Choroid plexus epithelial cell (primary cell): ENCODE measurements at regions not wholly inside any gene's neighbourhood (a gene's known extent, or its start where the extent isn't known, plus 50 kb on each side); places are given as distances from the start of the nearest gene placed in this dataset.
A peak's percentile ranks its signal among the peaks of the same experiment; 100 is the strongest.

Experiments used
- DNase-seq: peaks from one replicate; pipeline ENCODE4 v3.0.0-alpha.2; 2010; ENCODE audit warnings: low read depth
- H3K4me3 ChIP-seq: 2 replicates; pipeline ENCODE4 v1.5.1; 2011; ENCODE audit warnings: low read depth, mild to moderate bottlenecking, control low read depth, low read length, moderate library complexity
- TF ChIP-seq, protein P1 (sequence below): conservative IDR thresholded peaks from 2 replicates; pipeline ENCODE4 v1.5.1; 2011; ENCODE audit warnings: low read depth, mild to moderate bottlenecking, control low read depth, inconsistent platforms, low read length, moderate library complexity

DNA sequence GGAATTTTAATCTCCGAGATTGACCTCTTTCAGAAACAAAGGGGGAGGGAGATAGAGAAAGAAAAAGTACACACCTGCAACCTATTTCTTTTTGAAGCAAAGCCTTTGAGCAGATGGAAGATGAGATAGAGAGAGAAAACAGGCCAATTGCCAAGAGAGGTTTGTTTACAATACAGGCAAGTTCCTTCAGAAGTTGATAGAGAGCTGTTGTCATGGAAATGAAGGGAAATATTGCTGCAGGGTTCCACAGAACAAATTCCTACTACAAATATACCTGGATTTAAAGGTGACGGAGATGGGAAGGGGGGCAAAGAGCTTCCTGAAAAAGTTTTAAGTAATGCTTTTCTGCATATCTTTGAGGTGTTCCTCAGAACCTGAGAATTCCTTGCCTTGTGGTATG, 388.4 kb downstream of the NDFIP2 start:
- TF ChIP-seq, protein P1, sequence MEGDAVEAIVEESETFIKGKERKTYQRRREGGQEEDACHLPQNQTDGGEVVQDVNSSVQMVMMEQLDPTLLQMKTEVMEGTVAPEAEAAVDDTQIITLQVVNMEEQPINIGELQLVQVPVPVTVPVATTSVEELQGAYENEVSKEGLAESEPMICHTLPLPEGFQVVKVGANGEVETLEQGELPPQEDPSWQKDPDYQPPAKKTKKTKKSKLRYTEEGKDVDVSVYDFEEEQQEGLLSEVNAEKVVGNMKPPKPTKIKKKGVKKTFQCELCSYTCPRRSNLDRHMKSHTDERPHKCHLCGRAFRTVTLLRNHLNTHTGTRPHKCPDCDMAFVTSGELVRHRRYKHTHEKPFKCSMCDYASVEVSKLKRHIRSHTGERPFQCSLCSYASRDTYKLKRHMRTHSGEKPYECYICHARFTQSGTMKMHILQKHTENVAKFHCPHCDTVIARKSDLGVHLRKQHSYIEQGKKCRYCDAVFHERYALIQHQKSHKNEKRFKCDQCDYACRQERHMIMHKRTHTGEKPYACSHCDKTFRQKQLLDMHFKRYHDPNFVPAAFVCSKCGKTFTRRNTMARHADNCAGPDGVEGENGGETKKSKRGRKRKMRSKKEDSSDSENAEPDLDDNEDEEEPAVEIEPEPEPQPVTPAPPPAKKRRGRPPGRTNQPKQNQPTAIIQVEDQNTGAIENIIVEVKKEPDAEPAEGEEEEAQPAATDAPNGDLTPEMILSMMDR: no peak
- peak; percentile 72 for DNase-seq
- H3K4me3 ChIP-seq: no peak overlapping the region

DNA sequence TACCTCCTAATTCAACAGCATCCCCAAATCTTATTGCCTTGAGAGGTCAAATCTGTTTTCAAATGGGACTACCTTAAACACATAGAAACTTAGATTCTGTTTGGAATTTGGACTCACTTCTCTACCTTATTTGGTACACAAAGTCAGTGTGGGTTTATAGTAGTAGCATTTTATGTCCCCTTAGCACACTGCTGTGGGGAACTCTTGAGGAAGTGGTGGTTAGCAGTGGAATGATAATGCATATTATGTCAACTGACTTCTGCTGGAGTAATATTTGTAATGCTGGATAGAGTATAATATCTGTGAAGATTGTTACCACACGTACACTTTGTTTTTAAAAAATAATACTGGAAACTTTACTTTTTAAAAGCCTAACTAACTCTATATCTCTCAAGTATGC, 386.3 kb downstream of the NDFIP2 start:
- TF ChIP-seq, protein P1: no peak
- H3K4me3 ChIP-seq: no peak overlapping the region
- DNase-seq: peak; percentile 53

DNA sequence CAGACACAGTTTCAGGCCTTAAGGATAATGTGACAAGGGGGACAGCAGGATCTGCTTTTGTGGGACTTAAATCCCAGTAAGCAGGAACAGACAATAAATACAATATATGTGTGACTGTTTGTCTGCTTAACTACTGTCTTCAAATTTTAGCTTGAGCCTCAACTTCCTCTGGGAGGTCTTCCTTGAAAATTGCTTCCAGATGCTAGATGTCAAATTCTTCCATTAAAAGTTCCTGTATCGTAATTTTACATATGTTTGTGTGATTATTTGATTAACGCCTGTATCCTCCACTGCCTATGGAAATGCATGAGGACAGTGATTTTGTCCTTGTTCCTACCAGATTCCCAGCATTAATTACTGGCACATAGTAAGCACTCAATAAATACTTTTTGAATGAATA, 385.5 kb downstream of the NDFIP2 start:
- H3K4me3 ChIP-seq: no peak overlapping the region
- TF ChIP-seq, protein P1: no peak
- no peak for DNase-seq

DNA sequence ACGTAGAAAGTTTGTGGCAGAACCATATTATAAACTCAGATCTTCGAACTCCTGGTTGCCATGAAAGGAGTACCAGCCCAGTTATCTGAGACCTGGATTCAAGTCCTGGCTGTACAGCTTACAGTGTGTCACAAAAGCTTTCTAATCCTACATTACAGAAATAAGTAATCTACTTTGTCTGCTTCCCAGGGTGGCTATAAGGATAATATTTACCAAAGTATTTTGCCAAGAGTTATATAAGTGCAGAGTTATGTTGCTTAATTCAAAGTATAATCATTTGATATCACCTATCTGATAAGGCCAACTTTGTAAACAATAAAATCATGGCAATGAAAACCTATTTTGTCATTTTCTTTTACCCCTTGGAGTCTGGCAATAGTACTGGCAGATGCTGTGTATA, 381.6 kb downstream of the NDFIP2 start:
- H3K4me3 ChIP-seq: no peak overlapping the region

DNA sequence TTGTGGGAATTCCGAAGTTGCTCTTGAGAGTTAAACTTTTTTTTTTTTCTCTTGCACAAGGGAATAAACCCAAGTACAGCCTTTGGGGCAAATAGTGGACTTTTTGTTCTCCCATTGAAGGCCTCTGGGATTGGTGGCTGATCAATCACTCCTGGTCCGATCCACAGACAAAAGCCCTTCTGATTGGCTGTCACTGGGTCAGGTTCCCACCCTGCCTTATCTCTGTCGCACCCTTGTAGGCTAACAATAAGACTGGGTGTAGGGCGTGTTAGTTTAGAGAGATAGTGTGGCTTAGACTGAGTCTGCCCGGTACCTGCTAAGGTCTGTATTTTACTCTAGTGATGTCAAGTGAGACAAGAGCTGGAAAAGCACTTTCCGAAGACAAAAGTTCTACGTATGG, 380.8 kb downstream of the NDFIP2 start:
- TF ChIP-seq, protein P1: no peak
- no peak for DNase-seq
- H3K4me3 ChIP-seq: no peak overlapping the region

More for the DNA sequence above, 381.6 kb downstream of the NDFIP2 start:
- TF ChIP-seq, protein P1: no peak
- no peak for DNase-seq

DNA sequence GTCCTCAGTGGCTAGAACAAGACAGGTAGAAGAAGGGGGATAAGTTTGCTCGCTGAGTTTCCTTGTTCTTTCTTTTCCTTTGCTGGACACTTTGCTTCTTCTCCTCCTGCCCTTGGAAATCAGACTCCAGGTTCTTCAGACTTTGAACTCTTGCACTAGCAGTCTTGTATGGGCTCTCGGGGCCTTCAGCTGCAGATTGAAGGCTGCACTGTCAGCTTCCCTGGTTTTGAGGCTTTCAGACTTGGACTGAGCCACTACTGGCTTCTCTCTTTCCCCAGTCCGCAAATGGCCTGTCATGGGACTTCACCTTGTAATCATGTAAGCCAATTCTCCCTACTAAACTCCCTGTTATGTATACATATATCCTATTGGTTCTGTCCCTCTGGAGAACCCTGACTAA, 379.8 kb downstream of the NDFIP2 start:
- TF ChIP-seq, protein P1: no peak
- H3K4me3 ChIP-seq: no peak overlapping the region
- DNase-seq: no peak

DNA sequence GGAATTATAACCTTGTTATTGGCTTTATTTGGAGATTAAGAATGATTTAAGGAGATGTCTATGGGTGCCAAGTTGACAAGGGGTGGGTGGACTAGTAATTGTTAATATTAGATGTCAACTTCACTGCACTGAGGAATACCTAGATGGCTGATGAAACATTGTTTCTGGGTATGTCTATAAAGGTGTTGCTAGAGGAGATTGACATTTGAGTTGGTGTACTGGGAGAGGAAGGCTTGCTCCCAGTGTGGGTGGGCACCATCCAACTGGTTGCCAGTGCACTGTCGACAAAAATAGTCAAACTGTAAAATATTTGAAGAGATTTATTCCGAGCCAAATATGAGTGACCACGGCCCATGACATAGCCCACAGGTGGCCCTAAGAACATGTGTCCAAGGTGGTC, 378.8 kb downstream of the NDFIP2 start:
- TF ChIP-seq, protein P1: no peak
- DNase-seq: no peak
- no peak overlapping the region for H3K4me3 ChIP-seq
